B cell (primary cell): ENCODE measurements at regions not wholly inside any gene's neighbourhood (a gene's known extent, or its start where the extent isn't known, plus 50 kb on each side); places are given as distances from the start of the nearest gene placed in this dataset.

Experiments
- ATAC-seq: fragments of 200-7000 bp; cut with Tn5 transposase; one replicate; pipeline ENCODE4 v1.10.0; 2021; ENCODE audit warnings: low read depth, mild to moderate bottlenecking, moderate number of reproducible peaks, moderate library complexity
- CTCF ChIA-PET: fragments of 350-600 bp; sonication (Branson Sonifier 250); formaldehyde crosslinking; loops from one replicate; lab custom pipeline; 2021; ENCODE audit warnings: antibody characterized with exemption, inconsistent platforms; lab: Charles Lee
- POLR2A ChIA-PET: fragments of 350-600 bp; sonication (Branson Sonifier 250); formaldehyde crosslinking; loops from one replicate; lab custom pipeline; 2021; ENCODE audit warnings: antibody characterized with exemption; lab: Charles Lee
- DNase-seq: peaks from one replicate; pipeline ENCODE4 v3.0.0; 2013
- H2AFZ ChIP-seq: 2 replicates; pipeline ENCODE4 v1.6.1; 2012; ENCODE audit warnings: mild to moderate bottlenecking, low read depth, low read length; ENCODE audit not compliant: insufficient read depth, poor library complexity, severe bottlenecking
- H3K27ac ChIP-seq, 2 donors: 1 replicate in 1 of 2; 2 replicates in 1 of 2; pipeline ENCODE4 v1.5.1; 2012 to 2013; ENCODE audit warnings: low read length in 2 of 2, mild to moderate bottlenecking in 2 of 2, moderate library complexity in 1 of 2
- H3K27me3 ChIP-seq, 4 experiments: fragments of 200-600 bp in 1 of 4; sonication (generic) in 1 of 4; replicated peaks in 1 of 4; 1 replicate in 2 of 4; 2 replicates in 2 of 4; pipeline versions ENCODE4 v1.6.1 to v1.7.0; 2013 to 2016; ENCODE audit warnings: low read length in 3 of 4, mild to moderate bottlenecking in 2 of 4, mixed read lengths in 1 of 4, moderate library complexity in 1 of 4; ENCODE audit not compliant: insufficient read depth in 4 of 4, control insufficient read depth in 3 of 4; ENCODE audit errors: control extremely low read depth in 1 of 4
- H3K36me3 ChIP-seq, 2 experiments: replicated peaks in 1 of 2; 1 replicate in 1 of 2; 2 replicates in 1 of 2; pipeline versions ENCODE4 v1.6.1 to v1.7.1; 2013; ENCODE audit warnings: low read length in 1 of 2; ENCODE audit not compliant: insufficient read depth in 2 of 2, control insufficient read depth in 1 of 2; ENCODE audit errors: control extremely low read depth in 1 of 2, extremely low read depth in 1 of 2
- H3K4me1 ChIP-seq, 2 donors: fragments of 200-600 bp in 1 of 2; sonication (generic) in 1 of 2; 1 replicate in 1 of 2; 2 replicates in 1 of 2; pipeline versions ENCODE4 v1.5.1 to v1.6.1; 2013 to 2017; ENCODE audit warnings: low read length in 2 of 2; ENCODE audit not compliant: control insufficient read depth in 2 of 2, insufficient read depth in 2 of 2
- H3K4me2 ChIP-seq: replicated peaks from 2 replicates; pipeline ENCODE3; 2012; ENCODE audit warnings: mild to moderate bottlenecking, low read depth, low read length; ENCODE audit not compliant: poor library complexity, severe bottlenecking
- H3K4me3 ChIP-seq, 5 experiments: fragments of 200-600 bp in 1 of 5; sonication (generic) in 1 of 5; 1 replicate in 3 of 5; 2 replicates in 2 of 5; pipeline versions ENCODE4 v1.5.1 to v1.7.0; 2011 to 2016; ENCODE audit warnings: low read length in 4 of 5, mild to moderate bottlenecking in 4 of 5, low read depth in 2 of 5, control low read depth in 1 of 5, moderate library complexity in 1 of 5; ENCODE audit not compliant: insufficient read depth in 1 of 5; ENCODE audit errors: control extremely low read depth in 1 of 5, extremely low read depth in 1 of 5
- H3K79me2 ChIP-seq: fragments of 200-600 bp; sonication (generic); one replicate; pipeline ENCODE4 v1.6.0; 2016; ENCODE audit warnings: low read length; ENCODE audit not compliant: control insufficient read depth, insufficient read depth
- H3K9ac ChIP-seq: fragments of 200-600 bp; sonication (generic); 2 replicates; pipeline ENCODE4 v1.6.1; 2017; ENCODE audit warnings: mild to moderate bottlenecking, low read length, moderate library complexity
- H3K9me3 ChIP-seq, 3 donors: one replicate each; pipeline versions ENCODE4 v1.6.1 to v1.7.1; 2013; ENCODE audit warnings: low read length in 2 of 3; ENCODE audit not compliant: control insufficient read depth in 2 of 3, insufficient read depth in 1 of 3; ENCODE audit errors: control extremely low read depth in 1 of 3
- H4K20me1 ChIP-seq: 2 replicates; pipeline ENCODE4 v1.6.0; 2012; ENCODE audit warnings: mild to moderate bottlenecking, low read length; ENCODE audit not compliant: insufficient read depth, control insufficient read depth, poor library complexity, severe bottlenecking
- H3K27ac Mint-ChIP-seq: one replicate; pipeline ENCODE4 v1.8.0; 2021; ENCODE audit warnings: mixed read lengths
- H3K27me3 Mint-ChIP-seq: one replicate; pipeline ENCODE4 v1.8.0; 2021; ENCODE audit warnings: mixed read lengths
- H3K4me1 Mint-ChIP-seq: one replicate; pipeline ENCODE4 v1.8.0; 2021; ENCODE audit warnings: mixed read lengths
- H3K4me3 Mint-ChIP-seq: one replicate; pipeline ENCODE4 v1.8.0; 2021; ENCODE audit warnings: mixed read lengths
- H3K9me3 Mint-ChIP-seq: one replicate; pipeline ENCODE4 v1.8.0; 2022; ENCODE audit warnings: mixed read lengths; ENCODE audit not compliant: insufficient read depth
- CTCF ChIP-seq: fragments of 200-600 bp; IDR thresholded peaks from one replicate; pipeline ENCODE4 v1.8.0; 2022; ENCODE audit warnings: antibody characterized with exemption, mild to moderate bottlenecking
- EZH2 ChIP-seq: IDR thresholded peaks from 2 replicates; pipeline ENCODE4 v1.6.1; 2012; ENCODE audit warnings: borderline replicate concordance, low read depth, mild to moderate bottlenecking, moderate library complexity, low read length; ENCODE audit not compliant: insufficient read depth, poor library complexity, severe bottlenecking
- WGBS: methylation state at CpG from one replicate; pipeline ENCODE4 v1.1.5; 2013; ENCODE audit warnings: missing lambda C conversion rate; ENCODE audit not compliant: insufficient coverage; 5-methylcytosine and 5-hydroxymethylcytosine counted together
- intact Hi-C: fragments of 100-400 bp; cut with micrococcal nuclease; formaldehyde crosslinking; loops from one replicate; pipeline ENCODE4 v1.10.0; 2022

GRCh38 chr14:54230645-54231044, 166.2 kb upstream of the CDKN3 start:
- no peaks in the 10 kb centered on the region for H3K36me3 ChIP-seq
- peaks cover 8% of the 10 kb centered on the region for H3K27me3 Mint-ChIP-seq
- H3K4me1 ChIP-seq = no peaks in the 10 kb centered on the region
- peaks cover 0 to 3% (median 0%) of the 10 kb centered on the region in 4 experiments for H3K27me3 ChIP-seq
- ATAC-seq (no peak), DNase-seq (no peak)
- H3K79me2 ChIP-seq = no peaks in the 10 kb centered on the region
- intact Hi-C loops = no loop called here
- no peaks in the 10 kb centered on the region for H4K20me1 ChIP-seq
- H3K4me1 Mint-ChIP-seq = no peaks in the 10 kb centered on the region
- POLR2A ChIA-PET = no interaction called here
- H3K9me3 ChIP-seq = no peaks in the 10 kb centered on the region
- TF ChIP-seq CTCF (no peak), EZH2 (no peak)
- H3K4me2 ChIP-seq = no peak overlapping the region
- no CpG with 5 or more reads among the region's 1 CpG for WGBS
- H3K9me3 Mint-ChIP-seq = no peaks in the 10 kb centered on the region
- CTCF ChIA-PET = no interaction called here
- H3K27ac ChIP-seq = no peak overlapping the region
- no peak overlapping the region for H2AFZ ChIP-seq
- no peak overlapping the region for H3K4me3 ChIP-seq
- no peak overlapping the region for H3K9ac ChIP-seq
- no peak overlapping the region for H3K4me3 Mint-ChIP-seq
- no peak overlapping the region for H3K27ac Mint-ChIP-seq

- H3K9me3 Mint-ChIP-seq = no peaks in the 10 kb centered on the region
- ChIA-PET POLR2A (no interaction called here), CTCF (no interaction called here)
Observed at GRCh38 chr14:54232735-54233134, 164.1 kb upstream of the CDKN3 start.

More at GRCh38 chr14:54232735-54233134, 164.1 kb upstream of the CDKN3 start:
- H3K27ac Mint-ChIP-seq = no peak overlapping the region
- no peaks in the 10 kb centered on the region for H3K4me1 Mint-ChIP-seq
- Histone ChIP-seq H3K27ac (no peak overlapping the region), H3K9ac (no peak overlapping the region), H3K27me3 (peaks cover 0 to 3% (median 0%) of the 10 kb centered on the region in 4 experiments), H3K4me3 (no peak overlapping the region), H4K20me1 (no peaks in the 10 kb centered on the region), H3K4me1 (no peaks in the 10 kb centered on the region), H3K4me2 (no peak overlapping the region), H2AFZ (no peak overlapping the region), H3K79me2 (no peaks in the 10 kb centered on the region), H3K36me3 (no peaks in the 10 kb centered on the region), H3K9me3 (no peaks in the 10 kb centered on the region)
- ATAC-seq (no peak), DNase-seq (no peak)
- peaks cover 5% of the 10 kb centered on the region for H3K27me3 Mint-ChIP-seq
- intact Hi-C loops = no loop called here
- TF ChIP-seq EZH2 = no peak
- TF ChIP-seq CTCF = no peak
- no peak overlapping the region for H3K4me3 Mint-ChIP-seq
